Fibroblast of peridontal ligament (primary cell): ENCODE measurements at regions not wholly inside any gene's neighbourhood (a gene's known extent, or its start where the extent isn't known, plus 50 kb on each side); places are given as distances from the start of the nearest gene placed in this dataset.
A peak's percentile ranks its signal among the peaks of the same experiment; 100 is the strongest.
"Not testable (repeated sequence)": the region's sequence is repeated elsewhere in the genome, so short reads cannot be mapped to it uniquely, and the experiment has no call there.

Experiments
- DNase-seq: peaks from one replicate; pipeline ENCODE4 v3.0.0-alpha.2; 2010; ENCODE audit errors: extremely low read depth

DNA sequence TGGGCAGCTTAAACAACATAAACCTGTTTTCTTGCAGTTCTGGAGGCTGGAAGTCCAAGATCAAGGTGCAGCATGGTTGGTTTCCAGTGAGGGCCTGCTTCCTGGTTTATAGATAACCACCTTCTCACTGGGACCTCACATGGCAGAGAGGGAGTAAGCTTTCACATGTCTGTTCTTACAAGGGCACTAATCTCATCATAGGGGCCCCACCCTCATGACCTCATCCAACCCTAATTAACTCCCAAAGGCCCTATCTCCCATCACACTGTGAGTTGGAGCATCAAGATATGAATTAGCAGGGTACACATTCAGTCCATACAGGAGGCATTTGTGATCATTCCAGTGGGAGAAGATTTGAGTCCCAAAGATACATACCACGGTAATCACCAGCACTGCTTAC, 50.5 kb upstream of the GRIN2A start:
- no peak for DNase-seq

DNA sequence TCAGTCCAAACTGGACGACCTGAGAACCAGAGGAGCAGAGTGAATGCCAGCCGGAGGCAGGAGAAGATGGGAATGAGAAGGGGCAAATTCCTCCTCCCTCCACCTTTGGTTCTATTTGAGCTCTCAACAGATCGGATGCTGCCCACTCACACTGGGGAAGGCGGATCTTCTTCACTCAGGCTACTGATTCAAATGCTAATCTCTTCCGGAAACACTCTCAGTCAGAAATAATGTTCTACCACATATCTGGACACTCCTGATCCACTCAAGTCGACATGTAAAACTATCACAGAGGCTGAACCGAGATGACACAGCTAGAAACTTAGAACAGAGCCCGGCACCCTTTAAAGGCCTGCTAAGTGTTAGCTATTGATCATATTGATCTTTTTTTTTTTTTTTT, 57.4 kb upstream of the GRIN2A start:
- no peak for DNase-seq

DNA sequence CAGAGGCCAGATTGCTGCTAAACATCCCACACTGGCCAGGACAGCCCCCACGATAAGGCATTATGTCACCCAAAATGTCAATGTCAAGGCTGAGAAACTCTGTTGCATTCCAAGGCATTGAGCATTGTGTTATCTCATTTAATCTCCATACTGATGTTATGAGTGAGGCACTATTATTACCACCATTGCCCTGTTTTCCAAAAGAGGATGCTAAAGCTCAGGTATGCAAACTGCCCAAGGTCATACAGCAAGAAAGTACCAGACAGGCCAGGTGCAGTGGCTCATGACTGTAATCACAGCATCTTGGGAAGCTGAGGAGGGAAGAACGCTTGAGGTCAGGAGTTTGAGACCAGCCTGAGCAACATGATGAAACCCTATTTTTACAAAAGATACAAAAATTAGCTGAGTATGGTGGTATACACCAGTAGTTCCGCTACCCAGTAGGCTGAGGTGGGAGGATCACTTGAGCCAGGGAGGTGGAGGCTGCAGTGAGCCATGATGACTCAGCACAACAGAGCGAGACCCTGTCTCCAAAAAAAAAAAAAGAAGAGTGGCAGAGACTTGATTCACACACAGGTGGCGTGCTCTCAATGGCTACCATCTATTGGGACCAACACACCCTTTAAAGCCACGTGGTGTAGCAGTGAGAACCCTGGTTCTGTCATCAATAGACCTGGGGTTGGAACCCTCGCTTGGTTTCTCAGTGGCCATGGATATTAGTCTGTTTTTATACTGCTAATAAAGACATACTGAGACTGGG, 58.8 kb upstream of the GRIN2A start:
- no peak for DNase-seq

DNA sequence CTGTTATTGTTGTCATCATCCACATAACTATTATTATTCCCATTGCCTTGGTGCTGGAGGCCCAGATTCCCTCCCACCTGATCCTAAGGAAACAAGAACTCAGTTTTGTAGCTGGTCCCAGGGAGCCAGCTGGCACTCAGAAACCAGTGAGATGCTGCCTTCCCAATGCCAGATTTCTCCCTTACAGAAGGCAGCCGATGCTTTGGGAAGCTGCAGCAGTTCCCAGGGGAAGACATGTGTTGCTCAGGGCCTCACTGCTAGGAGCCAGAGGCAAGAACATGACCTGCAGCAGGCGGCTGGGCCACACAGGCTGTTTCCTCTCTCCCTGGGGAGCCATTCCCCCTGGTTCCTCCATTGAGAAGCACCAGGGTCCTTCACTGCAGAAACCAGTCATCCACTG, 59.9 kb upstream of the GRIN2A start:
- DNase-seq, result no peak

DNA sequence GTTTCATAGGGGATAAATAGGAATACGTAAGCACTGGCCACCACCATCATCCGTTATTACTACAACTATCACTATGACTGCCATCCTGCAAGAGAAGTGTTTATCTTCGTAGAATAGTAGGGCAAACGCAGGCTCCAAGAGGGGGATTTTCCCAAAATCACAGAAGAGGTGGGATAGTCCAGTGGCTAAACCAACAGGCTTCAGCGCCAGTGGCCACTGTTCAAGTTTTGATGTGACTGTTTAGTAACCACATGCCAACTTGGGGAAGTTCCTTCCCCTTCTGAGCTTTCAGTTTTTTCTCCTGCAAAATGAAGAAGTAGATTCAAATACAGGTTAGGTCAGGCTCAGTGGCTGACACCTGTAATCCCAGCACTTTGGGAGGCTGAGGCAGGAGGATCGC, 60.7 kb upstream of the GRIN2A start:
- DNase-seq, result no peak

DNA sequence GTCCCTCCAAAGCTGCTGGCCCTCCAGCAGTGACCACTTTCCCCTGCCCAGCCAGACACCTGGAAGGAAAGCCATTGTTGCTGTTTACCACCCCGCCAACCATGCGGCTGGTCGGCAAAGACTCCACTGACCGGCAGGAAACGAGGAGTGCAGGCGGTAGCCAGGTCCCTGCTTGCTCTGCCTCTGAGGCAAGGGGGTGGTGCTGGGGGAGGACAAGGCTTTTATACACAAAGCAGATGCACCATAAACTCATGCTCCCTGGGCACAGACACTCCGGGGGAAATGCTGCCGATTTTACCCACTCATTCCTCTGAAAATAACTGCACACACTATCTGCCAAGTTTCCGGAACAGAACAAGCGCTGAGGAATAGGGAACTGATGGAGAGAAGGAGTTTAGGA, 62.8 kb upstream of the GRIN2A start:
- no peak for DNase-seq

DNA sequence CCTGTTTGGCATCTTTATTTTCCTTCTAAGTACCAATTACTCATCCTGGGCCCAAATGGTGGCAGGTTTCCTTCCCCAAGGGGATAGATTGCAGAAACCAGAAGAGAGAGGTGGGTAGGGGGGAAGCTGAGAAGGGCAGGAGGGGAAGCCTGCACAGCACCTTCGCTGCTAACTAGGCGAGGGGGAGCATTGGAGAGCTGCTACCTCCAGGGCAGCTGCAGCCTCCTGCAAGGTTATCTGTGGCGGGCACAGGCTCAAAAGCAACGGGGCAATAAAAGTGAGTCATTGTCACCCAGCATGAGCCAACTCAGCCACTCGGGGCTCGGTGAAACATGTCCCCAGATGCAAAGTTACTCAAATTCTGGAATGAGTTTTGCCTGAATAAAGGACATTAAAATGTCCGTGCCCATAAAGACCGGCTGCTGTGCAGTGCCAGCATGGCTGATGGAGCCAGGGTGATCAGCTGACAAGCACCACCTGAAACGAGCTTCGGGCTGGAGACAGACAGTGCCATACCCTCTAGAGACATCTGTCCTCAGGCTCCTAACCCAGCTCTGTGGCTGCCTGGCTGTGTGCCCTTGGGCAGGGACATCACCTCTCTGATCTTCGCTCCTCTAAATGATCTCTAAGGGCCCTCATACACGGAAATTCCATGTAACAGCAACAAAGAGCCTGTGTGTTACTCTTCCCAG, 68.1 kb upstream of the GRIN2A start:
- DNase-seq, result no peak

DNA sequence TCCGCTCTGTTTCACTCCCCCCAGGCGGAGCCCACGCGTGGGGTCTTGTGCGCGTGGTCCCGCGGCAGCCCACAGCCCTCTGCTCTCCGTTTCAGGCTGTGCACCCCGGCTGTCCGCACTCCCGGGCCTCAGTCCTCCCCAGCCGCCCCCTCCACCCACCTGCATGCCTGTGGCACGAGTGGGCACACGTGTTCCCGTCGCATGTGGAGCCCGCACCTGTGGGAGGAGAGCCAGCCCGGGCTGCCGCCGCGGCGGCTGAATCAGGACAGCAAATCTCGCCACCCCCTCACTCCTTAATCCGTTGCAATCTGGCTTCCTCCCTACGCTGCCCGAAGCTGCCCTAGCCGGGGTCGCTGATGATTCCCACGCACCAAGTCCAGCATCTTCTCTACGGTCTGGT, 69.9 kb upstream of the GRIN2A start:
- DNase-seq, result no peak

DNA sequence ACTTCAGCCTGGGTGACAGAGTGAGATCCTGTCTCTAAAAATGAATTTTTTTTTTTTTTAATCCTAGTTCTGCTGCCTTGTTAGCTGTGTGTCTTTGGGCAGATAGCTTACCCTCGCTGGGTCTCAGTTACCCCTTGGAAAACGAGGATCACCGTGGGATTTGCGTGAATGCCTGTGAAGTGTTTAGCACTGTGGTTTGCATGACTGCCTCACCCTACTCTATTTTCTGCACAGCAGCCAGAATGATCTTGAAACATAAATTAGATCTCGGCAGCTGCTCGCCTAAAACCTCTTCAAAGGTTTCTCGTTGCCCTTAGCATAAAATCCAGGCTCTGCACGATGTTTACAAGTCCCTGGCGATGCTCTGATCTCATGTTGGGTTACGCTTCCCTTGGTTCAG, 71.2 kb upstream of the GRIN2A start:
- DNase-seq, result no peak

DNA sequence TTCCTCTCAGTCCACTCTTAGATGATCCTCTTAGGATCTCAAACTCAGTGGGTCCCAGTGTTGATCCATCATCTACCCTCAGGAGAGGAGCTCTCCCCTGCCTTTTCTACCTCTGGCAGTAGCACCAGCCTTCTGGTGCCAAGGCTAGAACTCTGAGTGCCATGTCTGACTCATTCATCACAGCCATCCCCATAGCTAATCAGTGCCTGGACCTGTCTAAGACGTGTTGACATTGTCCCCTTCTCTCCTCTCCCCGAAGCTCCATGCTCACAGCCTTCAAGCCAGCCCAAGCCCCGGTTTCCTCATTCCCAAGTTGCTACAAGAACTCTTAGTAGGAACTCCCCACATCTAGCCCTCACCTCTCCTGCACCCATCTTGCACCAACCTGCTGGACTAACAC, 73.5 kb upstream of the GRIN2A start:
- no peak for DNase-seq

DNA sequence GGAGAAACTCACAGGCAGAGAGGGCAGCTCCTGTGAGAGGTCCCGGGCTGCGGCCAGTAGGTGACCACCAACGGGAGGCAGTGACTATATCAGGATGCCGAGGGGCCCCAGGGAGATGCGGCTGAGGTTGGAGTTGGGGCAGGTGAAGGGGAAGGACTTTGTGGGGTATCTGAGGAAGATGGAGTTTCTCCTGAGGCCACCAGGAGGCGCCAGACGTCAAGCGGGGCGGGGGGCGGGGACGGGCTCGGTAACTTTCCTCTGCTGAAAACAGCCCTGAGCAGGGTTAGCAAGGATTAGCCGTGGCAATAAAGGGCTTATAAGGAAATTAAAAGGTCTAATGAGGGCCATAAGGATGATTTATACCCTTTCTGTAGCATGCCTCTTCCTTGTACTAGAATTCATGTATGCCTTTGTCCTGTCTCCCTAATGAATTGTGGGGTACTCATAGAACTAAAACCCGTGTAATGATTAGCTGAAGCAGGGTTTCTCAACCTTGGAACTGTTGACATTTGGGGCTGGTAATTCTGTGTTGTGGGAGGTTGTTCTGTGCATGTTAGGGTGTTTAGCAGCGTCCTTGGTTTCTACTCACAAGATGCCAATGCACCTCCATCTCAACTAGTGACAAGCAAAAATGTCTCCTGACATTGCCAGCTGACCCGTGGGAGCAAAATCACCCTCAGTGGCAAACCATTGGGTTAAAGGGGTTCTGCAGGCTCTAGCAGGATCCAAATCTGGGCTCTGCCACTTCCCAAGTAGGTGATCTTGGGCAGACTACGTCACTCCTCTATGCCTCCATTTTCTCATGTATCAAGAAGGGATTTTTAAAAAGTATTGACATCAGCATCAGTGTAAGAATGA, 74.8 kb upstream of the GRIN2A start:
- peak; percentile 18 for DNase-seq

DNA sequence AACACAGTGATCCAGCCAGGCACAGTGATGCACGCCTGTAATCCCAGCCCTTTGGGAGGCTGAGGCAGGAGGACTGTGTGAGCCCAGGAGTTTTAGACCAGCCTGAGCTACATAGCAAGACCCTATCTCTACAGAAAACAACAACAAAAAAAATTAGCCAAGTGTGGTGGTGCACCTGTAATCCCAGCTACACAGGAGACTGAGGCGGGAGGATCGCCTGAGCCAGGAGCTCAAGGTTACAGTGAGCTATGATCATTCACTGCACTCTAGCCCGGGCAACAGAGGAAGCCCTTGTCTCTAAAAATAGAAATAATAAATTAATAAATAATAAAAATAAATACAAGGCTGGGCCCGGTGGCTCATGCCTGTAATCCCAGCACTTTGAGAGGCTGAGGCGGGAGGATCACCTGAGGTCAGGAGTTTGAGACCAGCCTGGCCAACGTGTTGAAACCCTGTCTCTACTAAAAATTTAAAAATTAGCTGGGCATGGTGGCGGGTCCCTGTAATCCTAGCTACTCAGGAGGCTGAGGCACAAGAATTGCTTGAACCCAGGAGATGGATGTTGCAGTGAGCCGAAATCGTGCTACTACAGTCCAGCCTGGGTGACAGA, 75.5 kb upstream of the GRIN2A start:
- DNase-seq, result not testable (repeated sequence)

DNA sequence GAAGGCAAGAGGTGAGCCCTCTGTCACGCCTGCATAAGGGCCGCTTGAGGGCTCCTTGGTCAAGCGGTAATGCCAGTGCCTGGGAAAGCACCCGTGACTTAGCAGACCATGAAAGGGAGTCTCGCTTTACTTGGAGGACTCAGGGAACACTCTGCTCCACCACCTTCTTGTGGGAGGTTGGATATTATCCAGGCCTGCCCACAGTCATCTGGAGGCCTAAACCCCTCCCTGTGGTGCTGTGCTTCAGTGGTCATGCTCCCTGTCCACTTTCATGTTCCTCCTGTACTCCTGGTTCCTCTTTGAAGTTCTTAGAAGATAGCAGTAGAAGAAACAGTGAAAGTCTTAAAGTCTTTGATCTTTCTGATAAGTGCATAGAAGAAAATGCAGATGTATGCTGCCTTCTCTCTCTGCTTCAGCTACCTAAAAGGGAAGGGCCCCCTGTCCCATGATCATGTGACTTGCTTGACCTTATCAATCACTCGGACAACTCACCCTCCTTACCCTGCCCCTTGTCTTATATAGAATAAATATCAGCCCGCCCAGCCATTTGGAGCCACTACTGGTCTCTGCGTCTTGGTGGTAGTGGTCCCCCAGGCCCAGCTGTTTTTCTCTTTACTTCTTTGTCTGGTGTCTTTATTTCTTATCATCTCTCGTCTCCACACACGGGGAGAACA, 76.8 kb upstream of the GRIN2A start:
- DNase-seq, result not testable (repeated sequence)

DNA sequence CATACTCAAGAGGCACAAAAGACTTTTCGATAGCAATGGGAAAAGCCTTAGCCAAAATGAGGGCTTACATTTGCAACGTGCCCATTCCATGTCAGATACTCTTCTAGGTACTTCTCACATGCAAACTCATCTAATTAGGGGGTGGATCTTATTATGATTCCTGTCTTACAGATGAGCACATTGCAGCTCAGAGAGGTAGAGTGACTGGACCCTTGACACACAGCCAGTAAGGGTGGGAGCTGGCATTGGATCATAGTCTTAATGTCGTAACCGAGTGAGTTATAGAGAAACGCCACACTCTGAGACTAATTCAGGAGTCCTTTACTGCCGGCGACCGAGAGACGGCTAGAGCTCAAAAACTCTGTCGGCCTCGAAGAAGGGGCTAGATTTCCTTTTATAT, 78.8 kb upstream of the GRIN2A start:
- DNase-seq, result no peak

DNA sequence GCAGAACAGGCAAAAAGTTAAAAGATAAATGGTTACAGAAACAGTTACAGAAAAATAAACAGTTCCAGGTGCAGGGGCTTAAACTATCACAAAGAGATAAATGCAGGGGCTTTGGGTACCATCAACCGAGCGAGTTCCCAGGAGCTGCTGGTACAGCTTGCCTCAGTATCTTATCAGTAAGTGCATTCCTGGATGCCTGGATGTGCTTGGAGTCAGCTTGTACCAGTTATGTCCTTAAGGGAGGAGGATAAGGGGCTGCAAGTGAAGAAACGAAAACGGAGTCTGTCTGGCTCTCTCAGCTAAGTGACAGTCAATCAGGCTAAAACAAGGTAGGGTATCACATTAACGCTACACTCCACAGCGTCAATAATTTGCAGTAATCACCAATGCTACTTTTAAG, 79.3 kb upstream of the GRIN2A start:
- DNase-seq, result not testable (repeated sequence)

DNA sequence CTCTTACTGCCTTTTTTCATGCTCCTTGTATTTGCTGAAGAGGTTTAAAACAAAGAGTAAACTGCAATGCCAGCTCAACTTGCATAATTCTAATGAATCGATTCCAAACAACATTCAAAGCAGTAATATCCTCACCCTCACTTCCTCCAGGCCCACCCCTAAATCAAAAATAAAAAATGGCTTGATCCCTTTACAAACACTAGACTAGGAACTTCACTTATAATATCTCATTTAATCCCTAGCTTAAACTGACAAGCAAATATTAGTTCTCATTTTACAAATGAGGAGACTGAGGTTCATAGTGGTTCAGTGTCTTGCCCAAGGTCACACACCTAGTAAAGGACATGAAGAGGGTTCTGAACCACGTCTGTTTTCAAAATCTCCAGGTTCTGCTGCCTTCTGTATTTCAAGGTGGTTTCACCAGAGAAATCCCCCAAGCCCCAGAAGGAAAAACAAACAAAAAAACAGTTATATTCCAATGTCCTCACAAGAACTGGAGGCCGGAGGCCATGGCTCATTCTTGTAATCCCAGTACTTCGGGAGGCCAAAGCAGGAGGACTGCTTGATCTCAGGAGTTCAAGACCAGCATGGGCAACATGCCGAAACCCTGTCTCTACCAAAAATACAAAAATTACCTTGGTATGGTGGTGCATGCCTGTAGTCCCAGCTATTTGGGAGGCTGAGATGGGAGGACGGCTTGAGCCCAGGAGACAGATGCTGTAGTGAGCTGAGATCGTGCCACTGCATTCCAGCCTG, 80.3 kb upstream of the GRIN2A start:
- no peak for DNase-seq

DNA sequence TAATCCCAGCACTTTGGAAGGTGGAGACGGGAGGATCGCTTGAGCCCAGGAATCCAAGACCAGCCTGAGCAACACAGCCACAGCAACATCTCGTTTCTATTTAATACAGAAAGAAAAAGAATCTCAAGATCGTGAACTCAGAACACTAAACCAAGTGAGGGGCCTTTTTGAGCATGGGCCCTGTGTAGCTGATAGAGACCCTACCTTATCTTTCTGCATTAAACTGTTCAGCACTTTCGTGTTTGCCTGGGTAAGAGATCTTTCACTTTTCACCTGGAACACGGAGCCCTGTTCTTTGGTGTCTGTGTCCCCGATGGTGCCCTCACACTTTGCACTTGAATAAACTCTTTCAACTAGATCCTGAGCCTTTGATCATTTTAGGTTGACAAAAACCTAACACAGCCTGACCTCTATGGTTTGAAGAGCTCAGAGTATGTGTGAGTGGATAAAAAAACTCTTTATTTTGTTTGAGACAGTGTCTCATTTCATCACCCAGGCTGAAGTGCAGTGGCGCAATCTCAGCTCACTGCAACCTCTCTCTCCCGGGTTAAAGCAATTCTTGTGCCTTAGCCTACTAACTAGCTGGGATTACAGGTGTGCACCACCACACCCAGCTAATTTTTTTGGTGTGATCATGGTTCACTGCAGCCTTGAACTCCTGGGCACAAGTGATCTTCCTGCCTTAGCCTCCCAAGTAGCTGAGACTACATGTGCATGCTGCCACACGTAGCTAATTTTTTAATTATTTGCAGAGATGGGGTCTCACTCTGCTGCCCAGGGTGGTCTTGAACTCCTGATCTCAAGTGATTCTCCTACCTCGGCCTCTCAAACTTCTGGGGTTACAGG, 83.8 kb upstream of the GRIN2A start:
- DNase-seq, result no peak

DNA sequence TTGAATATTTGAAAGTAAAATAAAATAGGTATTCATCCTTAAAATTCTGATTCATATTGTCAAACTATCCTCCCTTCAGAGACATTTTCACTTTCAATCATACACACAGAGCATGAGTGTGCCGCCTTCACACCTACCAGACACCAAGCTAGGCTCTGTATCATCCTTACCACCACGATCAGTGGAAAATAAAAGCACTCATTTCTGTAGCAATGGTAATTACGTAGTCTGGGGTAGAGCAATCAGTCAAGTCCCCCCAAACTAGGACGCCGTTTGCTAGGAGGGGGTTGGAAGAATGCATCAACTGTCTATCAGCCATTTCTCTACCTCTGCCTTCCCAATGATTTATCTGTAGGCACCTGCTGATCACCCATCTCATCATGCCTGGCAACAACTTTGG, 84.6 kb upstream of the GRIN2A start:
- DNase-seq, result no peak

DNA sequence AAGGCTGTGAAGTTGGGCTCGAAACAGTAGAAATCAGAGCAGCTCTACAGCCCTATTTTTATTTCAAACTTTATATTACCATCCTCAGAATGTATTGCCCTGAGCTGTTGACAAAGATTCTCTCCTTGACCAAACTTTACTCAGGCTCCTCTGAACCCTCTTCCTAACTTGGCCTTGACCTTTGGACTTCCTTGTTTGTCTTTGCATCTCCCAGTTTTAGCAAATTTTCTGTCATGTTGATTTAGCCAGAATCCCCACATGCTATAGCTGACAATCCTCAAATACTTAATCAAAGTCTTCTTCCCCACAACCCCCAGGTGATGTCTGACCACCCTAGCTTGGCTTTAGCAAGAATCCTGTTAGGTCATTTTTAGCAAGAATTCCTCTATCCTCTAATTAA, 87.4 kb upstream of the GRIN2A start:
- DNase-seq, result no peak

DNA sequence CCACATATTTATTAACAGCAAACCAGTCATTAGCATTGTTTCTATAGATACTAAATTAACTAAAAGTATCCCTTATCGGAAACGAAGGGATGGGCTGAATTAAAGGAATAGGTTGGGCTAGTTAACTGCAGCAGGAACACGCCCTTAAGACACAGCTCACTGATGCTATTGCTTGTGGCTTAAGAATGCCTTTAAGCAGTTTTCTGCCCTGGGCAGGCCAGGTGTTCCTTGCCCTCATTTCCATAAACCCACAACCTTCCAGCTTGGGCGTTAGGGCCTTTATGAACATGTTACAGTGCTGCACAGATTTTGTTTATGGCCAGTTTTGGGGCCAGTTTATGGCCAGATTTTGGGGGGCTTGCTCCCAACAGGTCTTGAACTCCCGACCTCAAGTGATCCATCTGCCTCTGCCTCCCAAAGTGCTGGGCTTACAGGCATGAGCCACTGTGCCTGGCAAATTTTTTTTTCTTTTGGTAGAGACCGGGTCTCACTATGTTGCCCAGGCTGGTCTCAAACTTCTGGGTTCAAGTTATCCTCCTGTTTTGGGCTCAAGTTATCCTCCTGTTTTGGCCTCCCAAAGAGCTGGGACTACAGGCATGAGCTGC, 90.1 kb upstream of the GRIN2A start:
- DNase-seq, result not testable (repeated sequence)
